Ectodermal cell (in vitro differentiated cells): ENCODE measurements at regions not wholly inside any gene's neighbourhood (a gene's known extent, or its start where the extent isn't known, plus 50 kb on each side); places are given as distances from the start of the nearest gene placed in this dataset.

ENCODE experiments used
- H3K27ac ChIP-seq: 2 replicates; pipeline ENCODE4 v1.7.0; 2013; ENCODE audit warnings: mild to moderate bottlenecking, low read depth, low read length; ENCODE audit not compliant: insufficient read depth, poor library complexity, severe bottlenecking
- H3K27me3 ChIP-seq: 2 replicates; pipeline ENCODE4 v1.7.0; 2013; ENCODE audit warnings: mild to moderate bottlenecking, low read length; ENCODE audit not compliant: insufficient read depth, control insufficient read depth, poor library complexity, severe bottlenecking
- H3K36me3 ChIP-seq: one replicate; pipeline ENCODE4 v1.7.0; 2013; ENCODE audit warnings: low read length; ENCODE audit not compliant: control insufficient read depth, insufficient read depth
- H3K4me1 ChIP-seq: one replicate; pipeline ENCODE4 v1.7.0; 2013; ENCODE audit warnings: low read length; ENCODE audit not compliant: control insufficient read depth, insufficient read depth
- H3K4me3 ChIP-seq: 2 replicates; pipeline ENCODE4 v1.7.0; 2013; ENCODE audit warnings: low read depth, low read length, control low read depth; ENCODE audit not compliant: insufficient read depth
- H3K9me3 ChIP-seq: 2 replicates; pipeline ENCODE4 v1.7.0; 2013; ENCODE audit warnings: mild to moderate bottlenecking, low read length, moderate library complexity; ENCODE audit not compliant: control insufficient read depth
- WGBS, 2 experiments: methylation state at CpG; one replicate each; pipeline ENCODE4 v1.1.7; 2013; ENCODE audit warnings: missing lambda C conversion rate in 2 of 2; 5-methylcytosine and 5-hydroxymethylcytosine counted together

- no peaks in the 10 kb centered on the region for H3K27me3 ChIP-seq
- H3K36me3 ChIP-seq = no peaks in the 10 kb centered on the region
- H3K4me1 ChIP-seq = no peaks in the 10 kb centered on the region
- H3K27ac ChIP-seq = no peak overlapping the region
- H3K4me3 ChIP-seq = no peak overlapping the region
- 97 to 100% methylated on average over 1 of the region's 1 CpG for WGBS, 2 experiments
- H3K9me3 ChIP-seq = no peaks in the 10 kb centered on the region
Measured at GRCh38 chr4:110290511-110290910, 92.1 kb upstream of the ELOVL6 start.

DNA sequence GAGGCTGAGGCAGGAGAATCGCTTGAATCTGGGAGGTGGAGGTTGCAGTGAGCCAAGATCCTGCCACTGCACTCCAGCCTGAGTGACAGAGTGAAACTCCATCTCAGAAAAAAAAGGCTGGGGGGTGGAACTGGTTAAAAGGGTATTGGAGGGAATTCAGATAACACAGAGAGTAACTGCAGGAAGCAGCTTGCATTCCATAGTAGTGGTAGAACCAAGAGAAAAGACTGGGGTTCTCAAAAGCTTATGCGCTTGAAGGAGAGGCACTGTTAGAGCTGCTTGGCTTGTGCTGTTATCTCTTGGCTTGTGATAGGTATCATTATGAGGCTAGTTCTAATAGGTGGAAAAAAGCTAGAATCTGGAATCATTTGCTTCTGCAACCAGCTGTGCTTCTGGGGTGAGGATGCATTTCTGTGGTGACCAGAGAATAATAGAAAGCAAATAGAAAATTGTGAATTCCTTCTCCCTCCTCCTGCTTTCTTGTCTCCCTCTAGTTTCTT lies 91.2 kb upstream of the ELOVL6 start:
- Histone ChIP-seq H3K27ac (no peak overlapping the region), H3K4me3 (no peak overlapping the region), H3K4me1 (no peaks in the 10 kb centered on the region), H3K27me3 (no peaks in the 10 kb centered on the region), H3K36me3 (no peaks in the 10 kb centered on the region), H3K9me3 (no peaks in the 10 kb centered on the region)
- WGBS, 2 experiments = 89 to 93% methylated on average over 2 of the region's 2 CpGs

DNA sequence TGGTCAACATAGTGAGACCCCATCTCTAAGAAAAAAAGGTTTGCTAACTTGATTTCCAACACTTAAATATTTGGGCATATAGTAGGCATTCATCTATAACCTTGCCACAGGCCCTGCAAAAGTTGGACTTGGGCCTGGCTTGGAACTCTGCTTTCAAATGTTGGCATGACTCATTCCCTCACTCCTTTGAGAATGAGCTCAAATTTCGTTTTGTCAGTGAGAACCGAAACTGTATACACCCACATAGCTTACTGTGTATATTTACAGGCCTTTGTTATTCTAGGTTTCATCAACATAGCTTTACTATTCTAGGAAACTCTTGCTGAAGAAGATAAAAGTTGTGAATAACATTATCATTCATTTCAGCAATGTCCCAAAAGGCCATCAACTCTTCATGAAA lies 88.7 kb upstream of the ELOVL6 start:
- Histone ChIP-seq H3K36me3 (no peaks in the 10 kb centered on the region), H3K4me3 (no peak overlapping the region), H3K9me3 (no peaks in the 10 kb centered on the region), H3K27me3 (no peaks in the 10 kb centered on the region), H3K4me1 (no peaks in the 10 kb centered on the region), H3K27ac (no peak overlapping the region)
- 77 to 100% methylated on average over 2 of the region's 2 CpGs for WGBS, 2 experiments

- no peaks in the 10 kb centered on the region for H3K9me3 ChIP-seq
- no peaks in the 10 kb centered on the region for H3K4me1 ChIP-seq
Measured at GRCh38 chr4:110278127-110278526, 79.7 kb upstream of the ELOVL6 start.

DNA sequence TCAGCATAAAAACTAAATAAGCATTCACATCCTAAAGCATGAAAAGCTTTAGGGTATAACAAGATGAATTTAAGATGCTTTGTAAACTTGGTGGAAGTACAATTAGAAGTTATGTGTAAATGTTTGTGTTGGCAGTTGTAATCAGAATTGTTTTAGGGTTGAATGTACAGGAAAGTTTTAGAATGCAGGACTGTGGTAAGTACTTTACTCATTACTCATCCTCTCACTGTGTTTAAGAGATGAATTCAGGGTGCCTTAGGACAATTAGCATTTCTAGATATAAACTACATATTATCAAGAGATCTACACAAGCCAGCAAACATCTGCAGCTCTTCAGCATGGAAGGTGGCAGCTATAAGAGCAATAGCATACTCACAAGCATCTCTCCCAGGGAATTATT lies 77.5 kb upstream of the ELOVL6 start:
- Histone ChIP-seq H3K4me1 (no peaks in the 10 kb centered on the region), H3K36me3 (no peaks in the 10 kb centered on the region), H3K4me3 (no peak overlapping the region), H3K27ac (no peak overlapping the region), H3K27me3 (no peaks in the 10 kb centered on the region), H3K9me3 (no peaks in the 10 kb centered on the region)

More at GRCh38 chr4:110278127-110278526, 79.7 kb upstream of the ELOVL6 start:
- 93 to 95% methylated on average over 2 of the region's 2 CpGs for WGBS, 2 experiments
- Histone ChIP-seq H3K36me3 (no peaks in the 10 kb centered on the region), H3K27ac (no peak overlapping the region), H3K27me3 (no peaks in the 10 kb centered on the region), H3K4me3 (no peak overlapping the region)

GRCh38 chr4:110271986-110272385 lies 73.6 kb upstream of the ELOVL6 start:
- Histone ChIP-seq H3K27me3 (no peaks in the 10 kb centered on the region), H3K4me3 (no peak overlapping the region), H3K27ac (no peak overlapping the region), H3K9me3 (no peaks in the 10 kb centered on the region), H3K4me1 (no peaks in the 10 kb centered on the region), H3K36me3 (no peaks in the 10 kb centered on the region)
- 83% methylated on average over 4 of the region's 4 CpGs for WGBS, 2 experiments

GRCh38 chr4:110270492-110271197 lies 72.2 kb upstream of the ELOVL6 start:
- no peaks in the 10 kb centered on the region for H3K4me1 ChIP-seq
- WGBS, 2 experiments = 94% methylated on average over 3 of the region's 3 CpGs
- H3K27me3 ChIP-seq = no peaks in the 10 kb centered on the region
- H3K27ac ChIP-seq = no peak overlapping the region
- H3K36me3 ChIP-seq = no peaks in the 10 kb centered on the region
- H3K4me3 ChIP-seq = no peak overlapping the region
- no peaks in the 10 kb centered on the region for H3K9me3 ChIP-seq

DNA sequence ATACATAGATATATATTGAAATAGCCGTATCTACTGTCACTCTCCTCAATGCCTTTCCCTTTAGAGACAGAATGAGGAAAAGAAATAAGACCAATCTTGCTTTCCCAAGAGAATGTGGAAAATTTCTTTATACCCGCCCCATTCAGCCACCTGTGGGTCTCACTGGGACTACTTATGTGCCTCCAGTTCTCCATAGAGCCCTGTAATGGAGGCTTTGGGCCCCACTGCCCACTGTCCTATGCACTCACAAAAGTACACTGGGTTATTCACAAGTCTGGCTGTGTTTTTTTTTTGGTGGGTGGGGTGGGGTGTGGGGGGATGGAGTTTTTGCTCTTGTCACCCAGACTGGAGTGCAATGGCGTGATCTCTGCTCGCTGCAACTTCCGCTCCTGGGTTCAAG lies 70.4 kb upstream of the ELOVL6 start:
- Histone ChIP-seq H3K36me3 (no peaks in the 10 kb centered on the region), H3K4me3 (no peak overlapping the region), H3K27ac (no peak overlapping the region), H3K4me1 (no peaks in the 10 kb centered on the region), H3K27me3 (no peaks in the 10 kb centered on the region), H3K9me3 (no peaks in the 10 kb centered on the region)
- 90 to 91% methylated on average over 5 of the region's 5 CpGs for WGBS, 2 experiments

DNA sequence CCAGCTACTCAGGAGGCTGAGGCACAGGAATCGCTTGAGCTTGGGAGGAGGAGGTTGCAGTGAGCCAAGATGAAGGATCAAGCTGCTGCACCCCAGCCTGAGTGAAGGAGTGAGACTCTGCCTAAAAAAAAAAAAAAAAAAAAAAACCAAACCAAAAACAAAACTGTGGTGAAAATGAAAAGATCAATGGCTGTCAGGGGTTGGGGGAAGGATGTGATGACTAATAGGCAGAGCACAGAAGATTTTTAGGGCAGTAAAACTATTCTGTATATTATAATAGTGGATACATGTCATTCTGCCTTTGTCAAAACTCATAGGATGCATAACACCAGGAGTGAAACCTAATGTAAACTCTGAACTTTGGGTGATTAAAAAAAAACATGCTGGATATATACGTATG lies 69.9 kb upstream of the ELOVL6 start:
- H3K27me3 ChIP-seq = no peaks in the 10 kb centered on the region
- no peak overlapping the region for H3K4me3 ChIP-seq
- H3K36me3 ChIP-seq = no peaks in the 10 kb centered on the region
- H3K4me1 ChIP-seq = no peaks in the 10 kb centered on the region
- WGBS, 2 experiments = 84 to 96% methylated on average over 1 of the region's 2 CpGs
- no peaks in the 10 kb centered on the region for H3K9me3 ChIP-seq
- no peak overlapping the region for H3K27ac ChIP-seq

DNA sequence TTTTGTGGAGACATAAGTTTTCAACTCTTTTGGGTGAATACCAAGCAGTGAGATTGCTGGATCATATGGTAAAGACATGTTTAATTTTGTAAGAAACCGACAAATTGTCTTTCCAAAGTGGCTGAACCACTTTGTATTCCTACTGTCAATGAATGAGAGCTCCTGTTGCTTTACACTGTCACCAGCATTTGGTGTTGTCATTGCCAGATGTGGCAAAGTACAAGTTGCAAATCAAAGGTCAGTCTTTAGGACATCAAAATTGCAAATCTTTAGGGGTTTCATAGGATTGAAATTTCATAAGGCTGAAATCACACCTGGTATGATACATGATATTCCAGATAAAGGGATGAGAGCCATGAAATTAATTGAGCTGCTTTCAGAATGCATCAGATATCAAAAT lies 67.7 kb upstream of the ELOVL6 start:
- no peaks in the 10 kb centered on the region for H3K9me3 ChIP-seq
- no peaks in the 10 kb centered on the region for H3K4me1 ChIP-seq
- 66 to 92% methylated on average over 1 of the region's 1 CpG for WGBS, 2 experiments
- H3K27ac ChIP-seq = no peak overlapping the region
- H3K27me3 ChIP-seq = no peaks in the 10 kb centered on the region
- no peak overlapping the region for H3K4me3 ChIP-seq
- no peaks in the 10 kb centered on the region for H3K36me3 ChIP-seq

- H3K4me3 ChIP-seq = no peak overlapping the region
- no peak overlapping the region for H3K27ac ChIP-seq
- no peaks in the 10 kb centered on the region for H3K4me1 ChIP-seq
- no peaks in the 10 kb centered on the region for H3K27me3 ChIP-seq
- WGBS, 2 experiments = 90 to 97% methylated on average over 5 of the region's 5 CpGs
- H3K9me3 ChIP-seq = no peaks in the 10 kb centered on the region
- no peaks in the 10 kb centered on the region for H3K36me3 ChIP-seq
Measured at GRCh38 chr4:110265001-110265400, 66.6 kb upstream of the ELOVL6 start.
